H1 (cell line): ENCODE measurements at regions not wholly inside any gene's neighbourhood (a gene's known extent, or its start where the extent isn't known, plus 50 kb on each side); places are given as distances from the start of the nearest gene placed in this dataset.
A peak's percentile ranks its signal among the peaks of the same experiment; 100 is the strongest.

Experiments
- CTCF ChIA-PET: fragments of 300-600 bp; sonication (Branson Sonifier 250); formaldehyde crosslinking; loops from one replicate; lab custom pipeline; 2021; ENCODE audit not compliant: partially characterized antibody; lab: Charles Lee
- POLR2A ChIA-PET: fragments of 300-600 bp; sonication (Branson Sonifier 250); formaldehyde crosslinking; loops from one replicate; lab custom pipeline; 2021; ENCODE audit warnings: inconsistent platforms; ENCODE audit not compliant: partially characterized antibody; lab: Charles Lee
- DNase-seq, 2 experiments: peaks; one replicate each; pipeline versions ENCODE4 v3.0.0 to v3.0.0-alpha.2; 2010 to 2022; ENCODE audit warnings: low spot score in 2 of 2, low read depth in 1 of 2, mixed read lengths in 1 of 2
- FAIRE-seq: peaks from 2 replicates; lab custom pipeline; 2011; peaks lifted over from hg19 to GRCh38; lab: Jason Lieb, UNC
- H2AFZ ChIP-seq: 2 replicates; pipeline ENCODE4 v1.8.1; 2012; ENCODE audit warnings: low read length, inconsistent platforms
- H2AK5ac ChIP-seq: 2 replicates; pipeline ENCODE4 v1.6.1; 2013; ENCODE audit warnings: low read depth, low read length
- H2BK120ac ChIP-seq: replicated peaks from 2 replicates; pipeline ENCODE3; 2013; ENCODE audit warnings: low read depth, low read length, inconsistent platforms
- H2BK12ac ChIP-seq: 2 replicates; pipeline ENCODE4 v1.6.1; 2013; ENCODE audit warnings: low read depth, low read length
- H2BK15ac ChIP-seq: 2 replicates; pipeline ENCODE4 v1.6.1; 2013; ENCODE audit warnings: low read length
- H2BK20ac ChIP-seq: 2 replicates; pipeline ENCODE4 v1.6.1; 2013; ENCODE audit warnings: low read length
- H2BK5ac ChIP-seq: 2 replicates; pipeline ENCODE4 v1.6.1; 2013; ENCODE audit warnings: low read depth, low read length
- H3K14ac ChIP-seq: 2 replicates; pipeline ENCODE4 v1.6.1; 2013; ENCODE audit warnings: inconsistent platforms; ENCODE audit not compliant: insufficient read length
- H3K18ac ChIP-seq: 2 replicates; pipeline ENCODE4 v1.6.1; 2013; ENCODE audit warnings: low read length; ENCODE audit errors: extremely low read depth
- H3K23ac ChIP-seq: 2 replicates; pipeline ENCODE4 v1.6.1; 2013; ENCODE audit warnings: inconsistent platforms; ENCODE audit not compliant: insufficient read length
- H3K23me2 ChIP-seq: 2 replicates; pipeline ENCODE4 v1.6.1; 2013; ENCODE audit warnings: low read depth, low read length
- H3K27ac ChIP-seq: 2 replicates; pipeline ENCODE4 v1.6.1; 2011; ENCODE audit warnings: low read depth, low read length, inconsistent platforms
- H3K27me3 ChIP-seq, 4 experiments: replicated peaks in 1 of 4; 1 replicate in 1 of 4; 2 replicates in 3 of 4; pipeline versions ENCODE4 v1.6.1 to v1.8.1; 2011 to 2013; ENCODE audit warnings: low read length in 3 of 4, mild to moderate bottlenecking in 3 of 4, inconsistent platforms in 2 of 4, mixed read lengths in 2 of 4, moderate library complexity in 1 of 4; ENCODE audit not compliant: control insufficient read depth in 3 of 4, insufficient read depth in 3 of 4; ENCODE audit errors: extremely low read depth in 1 of 4
- H3K36me3 ChIP-seq, 4 experiments: 2 replicates each; pipeline versions ENCODE4 v1.6.1 to v1.8.1; 2011 to 2013; ENCODE audit warnings: mild to moderate bottlenecking in 4 of 4, low read length in 3 of 4, moderate library complexity in 2 of 4, control low read depth in 1 of 4, inconsistent platforms in 1 of 4; ENCODE audit not compliant: insufficient read depth in 4 of 4, control insufficient read depth in 2 of 4
- H3K4ac ChIP-seq: replicated peaks from 2 replicates; pipeline ENCODE3; 2013; ENCODE audit warnings: low read length, low read depth, mixed read lengths, inconsistent platforms; ENCODE audit not compliant: insufficient read length
- H3K4me1 ChIP-seq, 4 experiments: replicated peaks in 1 of 4; 1 replicate in 1 of 4; 2 replicates in 3 of 4; pipeline versions ENCODE4 v1.6.1 to v1.8.1; 2011 to 2013; ENCODE audit warnings: low read length in 3 of 4, inconsistent platforms in 2 of 4, mixed read lengths in 1 of 4; ENCODE audit not compliant: insufficient read depth in 4 of 4, control insufficient read depth in 3 of 4
- H3K4me2 ChIP-seq, 2 experiments: 2 replicates each; pipeline versions ENCODE4 v1.6.1 to v1.8.1; 2011 to 2013; ENCODE audit warnings: low read depth in 2 of 2, low read length in 2 of 2, control low read depth in 1 of 2, inconsistent platforms in 1 of 2, mild to moderate bottlenecking in 1 of 2; ENCODE audit not compliant: insufficient read depth in 1 of 2
- H3K4me3 ChIP-seq, 4 experiments: fragments of 200-600, 300-600 bp in 1 of 4; sonication (generic), shearing (Covaris generic), sonication (Bioruptor Twin) in 1 of 4; 2 replicates each; pipeline versions ENCODE4 v1.5.1 to v1.8.1; 2011 to 2016; ENCODE audit warnings: low read length in 4 of 4, low read depth in 3 of 4, control low read depth in 2 of 4, inconsistent platforms in 2 of 4, mild to moderate bottlenecking in 2 of 4, mixed read lengths in 1 of 4, moderate library complexity in 1 of 4; ENCODE audit not compliant: insufficient read depth in 2 of 4; ENCODE audit errors: extremely low read depth in 1 of 4
- H3K56ac ChIP-seq: replicated peaks from 2 replicates; pipeline ENCODE3; 2013; ENCODE audit warnings: low read depth, mild to moderate bottlenecking, mixed read lengths, low read length, inconsistent platforms; ENCODE audit not compliant: insufficient read length
- H3K79me1 ChIP-seq: 2 replicates; pipeline ENCODE4 v1.6.1; 2013; ENCODE audit warnings: low read depth, low read length, control low read depth
- H3K79me2 ChIP-seq, 2 experiments: 2 replicates each; pipeline versions ENCODE4 v1.6.1 to v1.8.1; 2012 to 2013; ENCODE audit warnings: low read length in 2 of 2, mild to moderate bottlenecking in 2 of 2, inconsistent platforms in 1 of 2; ENCODE audit not compliant: insufficient read depth in 2 of 2, control insufficient read depth in 1 of 2
- H3K9ac ChIP-seq, 4 experiments: replicated peaks in 1 of 4; 1 replicate in 1 of 4; 2 replicates in 3 of 4; pipeline versions ENCODE4 v1.6.1 to v1.8.1; 2011 to 2013; ENCODE audit warnings: low read depth in 3 of 4, low read length in 3 of 4, control low read depth in 2 of 4, mild to moderate bottlenecking in 2 of 4, moderate library complexity in 2 of 4, inconsistent platforms in 1 of 4; ENCODE audit errors: extremely low read depth in 1 of 4
- H3K9me3 ChIP-seq, 2 experiments: 2 replicates each; pipeline versions ENCODE4 v1.6.1 to v1.8.1; 2012 to 2013; ENCODE audit warnings: mild to moderate bottlenecking in 2 of 2, moderate library complexity in 2 of 2, control low read depth in 1 of 2, inconsistent platforms in 1 of 2, low read depth in 1 of 2, low read length in 1 of 2, mixed read lengths in 1 of 2; ENCODE audit not compliant: insufficient read depth in 2 of 2
- H4K20me1 ChIP-seq, 2 experiments: replicated peaks in 1 of 2; 2 replicates each; pipeline versions ENCODE3 to v1.8.1; 2011 to 2013; ENCODE audit warnings: inconsistent platforms in 2 of 2, low read length in 2 of 2, mild to moderate bottlenecking in 1 of 2; ENCODE audit not compliant: insufficient read depth in 2 of 2, control insufficient read depth in 1 of 2
- H4K5ac ChIP-seq: 2 replicates; pipeline ENCODE4 v1.6.1; 2013; ENCODE audit warnings: low read length, low read depth, mixed read lengths, inconsistent platforms; ENCODE audit not compliant: insufficient read length
- H4K8ac ChIP-seq: 2 replicates; pipeline ENCODE4 v1.8.0; 2013; ENCODE audit warnings: mild to moderate bottlenecking, moderate library complexity, low read length, inconsistent platforms; ENCODE audit not compliant: insufficient read depth; ENCODE audit errors: extremely low read depth
- H4K91ac ChIP-seq: replicated peaks from 2 replicates; pipeline ENCODE3; 2013; ENCODE audit warnings: low read length, mixed read lengths, inconsistent platforms; ENCODE audit not compliant: insufficient read length
- E2F6 ChIP-seq: IDR thresholded peaks from 2 replicates; pipeline ENCODE4 v1.6.1; 2012; ENCODE audit warnings: inconsistent platforms
- MAFK ChIP-seq: IDR thresholded peaks from 2 replicates; pipeline ENCODE4 v1.6.1; 2012; ENCODE audit warnings: low read depth, mild to moderate bottlenecking, improper control_type of control experiment, low read length
- WGBS, 2 experiments: shearing (Covaris generic) in 1 of 2; methylation state at CpG; one replicate each; pipeline versions ENCODE4 v1.1.6 to v1.1.7; 2013 to 2015; ENCODE audit warnings: low lambda C conversion rate in 2 of 2, mixed read lengths in 2 of 2, inconsistent platforms in 1 of 2, low coverage in 1 of 2, missing lambda C conversion rate in 1 of 2; ENCODE audit not compliant: insufficient replicate concordance in 2 of 2, insufficient coverage in 1 of 2, insufficient read length in 1 of 2; ENCODE audit errors: extremely low coverage in 1 of 2, missing lambda C conversion rate in 1 of 2; 5-methylcytosine and 5-hydroxymethylcytosine counted together

- DNase-seq = no peak
- H3K23ac ChIP-seq = no peak overlapping the region
- CTCF ChIA-PET = interaction anchor here (0.6 to 1.3 kb wide), 2 partner anchors 15 to 18 kb away, joined by 3 to 6 read pairs; no protein-coding TSS in a partner anchor
Measured at GRCh38 chr2:217026569-217026968, 166.7 kb upstream of the TNP1 start.

More at GRCh38 chr2:217026569-217026968, 166.7 kb upstream of the TNP1 start:
- Histone ChIP-seq H2AK5ac (no peak overlapping the region), H3K79me2 (no peaks in the 10 kb centered on the region), H4K20me1 (no peaks in the 10 kb centered on the region), H3K79me1 (no peaks in the 10 kb centered on the region), H3K27me3 (no peaks in the 10 kb centered on the region), H3K4me1 (no peaks in the 10 kb centered on the region), H2BK20ac (no peak overlapping the region), H3K4me3 (no peak overlapping the region), H3K4ac (no peak overlapping the region), H3K56ac (no peak overlapping the region), H4K8ac (no peak overlapping the region), H3K36me3 (no peaks in the 10 kb centered on the region), H2AFZ (no peak overlapping the region), H2BK5ac (no peak overlapping the region), H2BK12ac (no peak overlapping the region), H3K23me2 (no peaks in the 10 kb centered on the region), H3K4me2 (no peak overlapping the region), H3K18ac (no peak overlapping the region), H2BK120ac (no peak overlapping the region), H3K14ac (no peak overlapping the region), H3K27ac (no peak overlapping the region), H3K9ac (no peak overlapping the region), H2BK15ac (no peak overlapping the region), H3K9me3 (no peaks in the 10 kb centered on the region; a peak in 1 of 4 replicates), H4K91ac (no peak overlapping the region), H4K5ac (no peak overlapping the region)
- POLR2A ChIA-PET = no interaction called here
- WGBS, 2 experiments = 90% methylated on average over 3 of the region's 3 CpGs; no CpG with 5 or more reads in 1 of the 2 experiments
- no peak for TF ChIP-seq E2F6
- peak; percentile 81 for TF ChIP-seq MAFK
- FAIRE-seq = no peak
